ENCODE measurements at regions not wholly inside any gene's neighbourhood (a gene's known extent, or its start where the extent isn't known, plus 50 kb on each side); places are given as distances from the start of the nearest gene placed in this dataset.

GRCh38 chr18:64872710-64873458 is 724.0 kb upstream of the LINC00305 start:
- DNase-seq (ENCODE audit: low read depth), result no peak

DNA sequence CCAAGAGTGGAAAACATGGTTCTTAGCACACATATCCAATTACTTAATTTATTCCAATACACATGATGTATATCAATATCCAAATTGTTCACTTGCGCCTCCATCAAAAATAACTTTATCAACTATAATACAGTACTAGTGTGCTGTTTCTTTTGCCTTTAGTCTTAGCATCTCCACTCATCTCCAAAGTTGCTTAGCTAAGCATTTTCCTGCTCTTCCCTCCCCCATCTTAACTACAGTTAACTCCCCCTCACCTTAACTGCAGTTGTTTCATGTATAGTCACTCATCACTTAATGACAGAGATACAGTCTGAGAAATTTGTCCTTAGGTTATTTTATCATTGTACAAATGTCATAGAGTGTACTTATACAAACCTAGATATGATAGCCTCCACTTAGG is 705.2 kb upstream of the LINC00305 start:
- DNase-seq (ENCODE audit: low read depth), result no peak

GRCh38 chr18:64852281-64852680 is 703.4 kb upstream of the LINC00305 start:
- no peak for DNase-seq (ENCODE audit: low read depth)

DNA sequence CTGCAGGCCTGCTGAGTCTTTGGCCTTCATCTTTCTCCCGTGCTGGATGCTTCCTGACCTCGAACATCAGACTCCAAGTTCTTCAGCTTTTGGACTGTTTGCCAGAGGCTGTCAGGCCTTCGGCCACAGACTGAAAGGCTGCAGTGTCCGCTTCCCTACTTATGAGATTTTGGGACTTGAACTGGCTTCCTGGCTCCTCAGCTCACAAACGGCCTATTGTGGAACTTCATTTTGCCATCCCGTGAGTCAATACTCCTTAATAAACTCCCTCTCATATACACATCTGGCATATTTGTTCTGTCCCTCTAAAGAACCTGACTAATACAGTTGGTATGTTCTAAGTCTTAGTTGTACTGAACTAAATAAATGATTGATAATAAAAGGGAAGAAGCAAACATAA is 702.8 kb upstream of the LINC00305 start:
- DNase-seq (ENCODE audit: low read depth), result peak; percentile 81

- DNase-seq (ENCODE audit: low read depth), result no peak
Observed at GRCh38 chr18:64850791-64851190, 701.9 kb upstream of the LINC00305 start.

GRCh38 chr18:64840911-64841701 is 692.2 kb upstream of the LINC00305 start:
- DNase-seq (ENCODE audit: low read depth), result no peak

DNA sequence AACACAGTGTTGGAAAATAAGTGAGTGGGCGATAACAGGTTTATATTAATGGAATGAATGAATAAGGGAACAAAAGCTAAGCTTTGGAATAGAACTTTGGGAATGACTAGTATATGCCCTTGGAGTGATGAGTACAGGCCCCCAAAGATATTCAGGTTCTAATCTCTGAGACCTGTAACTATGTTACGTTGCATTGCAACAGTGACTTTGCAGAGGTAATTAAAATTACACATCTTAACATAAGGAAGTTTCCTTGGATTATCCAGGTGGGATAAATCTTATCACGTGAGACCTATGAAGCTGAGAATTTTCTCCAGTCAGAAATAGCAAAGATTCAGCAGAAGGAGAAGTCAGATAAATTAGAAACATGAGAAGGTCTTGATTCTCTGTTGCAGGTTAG is 661.5 kb upstream of the LINC00305 start:
- no peak for DNase-seq (ENCODE audit: low read depth)

DNA sequence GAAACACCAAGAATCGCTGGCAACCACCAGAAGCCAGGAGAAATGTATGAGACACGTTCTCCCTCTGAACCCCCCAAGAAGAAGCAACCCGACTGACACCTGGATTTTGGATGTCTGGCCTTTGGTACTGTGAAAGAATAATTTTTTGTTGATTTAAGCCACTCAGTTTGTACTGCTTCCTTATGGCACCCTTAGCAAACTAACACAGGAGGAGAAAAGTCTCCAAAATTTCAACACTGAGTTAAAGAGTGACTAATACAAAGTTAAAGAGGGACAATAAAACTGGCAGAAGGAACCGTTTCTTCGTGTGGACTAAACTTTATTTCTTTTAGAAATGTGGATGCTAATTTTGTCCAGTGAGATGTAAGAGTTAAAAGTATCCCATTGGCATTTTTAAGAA is 660.9 kb upstream of the LINC00305 start:
- no peak for DNase-seq (ENCODE audit: low read depth)

DNA sequence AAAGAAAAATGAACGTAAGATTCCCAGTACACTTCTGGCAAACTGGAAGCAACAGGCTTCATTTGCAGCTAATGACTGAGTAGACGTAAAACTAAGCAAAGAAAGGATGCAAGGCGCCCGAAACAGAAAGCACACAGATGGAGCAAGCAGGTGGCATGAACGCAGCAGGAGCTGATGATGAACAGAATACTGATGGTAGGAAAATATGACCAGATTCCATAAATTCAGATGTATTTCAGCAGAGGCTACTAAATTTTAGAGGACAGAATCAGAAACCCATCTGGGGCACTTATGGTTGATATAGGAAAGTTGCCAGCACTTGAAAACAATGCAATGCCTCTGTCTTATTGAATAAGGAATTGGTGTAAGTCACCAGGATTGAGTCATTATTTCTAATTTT is 658.7 kb upstream of the LINC00305 start:
- peak; percentile 15 for DNase-seq (ENCODE audit: low read depth)

DNA sequence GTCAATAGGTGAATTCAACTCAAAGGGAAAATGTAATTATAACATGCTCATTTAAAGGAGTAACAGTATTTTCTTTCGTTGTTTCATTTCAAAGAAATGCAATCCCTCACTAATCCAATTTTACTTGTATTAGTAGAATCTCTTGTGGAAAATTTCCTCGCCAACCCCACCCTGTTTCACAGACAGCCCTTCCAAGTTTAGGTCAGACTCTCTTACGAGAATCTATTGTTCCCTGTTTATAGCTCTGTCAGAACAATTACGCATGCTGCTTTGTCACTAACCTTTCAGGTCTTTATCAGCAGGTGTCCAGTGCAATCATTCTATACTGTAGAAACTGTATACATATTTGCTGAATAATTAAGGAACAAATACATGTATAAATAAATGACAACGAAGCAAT is 657.8 kb upstream of the LINC00305 start:
- DNase-seq (ENCODE audit: low read depth), result no peak

DNA sequence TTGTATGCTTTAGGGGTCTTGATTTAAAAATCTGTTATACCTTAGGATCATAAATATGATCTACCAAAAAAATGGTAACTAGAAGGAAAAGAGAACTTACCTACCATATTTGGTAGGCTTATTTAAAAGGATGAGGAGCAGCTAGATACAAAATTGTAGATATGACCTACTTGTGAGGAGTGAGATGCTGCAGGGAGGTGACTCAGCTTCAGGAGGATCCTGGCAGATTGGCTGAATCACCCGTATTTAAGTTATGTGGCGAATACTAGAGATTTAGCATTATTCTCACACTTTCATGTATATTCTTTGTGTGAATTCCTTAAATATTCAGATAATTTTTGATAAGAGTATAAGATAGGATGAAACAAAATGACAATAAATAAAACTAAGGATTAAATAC is 657.3 kb upstream of the LINC00305 start:
- peak; percentile 32 for DNase-seq (ENCODE audit: low read depth)

- no peak for DNase-seq (ENCODE audit: low read depth)
Observed at GRCh38 chr18:64803471-64803870, 654.6 kb upstream of the LINC00305 start.

GRCh38 chr18:64800151-64800550 is 651.3 kb upstream of the LINC00305 start:
- no peak for DNase-seq (ENCODE audit: low read depth)

GRCh38 chr18:64799376-64799775 is 650.5 kb upstream of the LINC00305 start:
- peak; percentile 49 for DNase-seq (ENCODE audit: low read depth)

GRCh38 chr18:64791236-64791635 is 642.3 kb upstream of the LINC00305 start:
- DNase-seq (ENCODE audit: low read depth), result peak; percentile 10

DNA sequence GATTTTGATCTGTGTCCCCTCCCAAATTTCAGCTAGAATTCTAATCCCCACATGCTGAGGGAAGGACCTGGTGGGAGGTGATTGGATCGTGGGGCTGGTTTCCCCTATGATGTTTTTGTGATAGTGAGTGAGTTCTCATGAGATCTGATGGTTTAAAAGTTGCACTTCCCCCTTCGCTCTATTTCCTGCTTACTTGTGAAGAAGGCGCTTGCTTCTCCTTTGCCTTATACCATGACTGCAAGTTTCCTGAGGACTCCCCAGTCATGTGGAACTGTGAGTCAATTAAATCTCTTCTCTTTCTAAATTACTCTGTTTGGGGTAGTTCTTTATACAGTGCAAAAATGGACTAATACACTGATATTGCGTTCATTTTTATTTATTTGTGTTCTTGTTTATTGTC is 636.8 kb upstream of the LINC00305 start:
- no peak for DNase-seq (ENCODE audit: low read depth)

GRCh38 chr18:64777556-64777955 is 628.7 kb upstream of the LINC00305 start:
- DNase-seq (ENCODE audit: low read depth), result peak; percentile 14

GRCh38 chr18:64765908-64766307 is 617.0 kb upstream of the LINC00305 start:
- DNase-seq (ENCODE audit: low read depth), result peak; percentile 5

GRCh38 chr18:64752707-64753106 is 603.8 kb upstream of the LINC00305 start:
- DNase-seq (ENCODE audit: low read depth), result no peak

GRCh38 chr18:64749884-64750283 is 601.0 kb upstream of the LINC00305 start:
- no peak for DNase-seq (ENCODE audit: low read depth)

DNA sequence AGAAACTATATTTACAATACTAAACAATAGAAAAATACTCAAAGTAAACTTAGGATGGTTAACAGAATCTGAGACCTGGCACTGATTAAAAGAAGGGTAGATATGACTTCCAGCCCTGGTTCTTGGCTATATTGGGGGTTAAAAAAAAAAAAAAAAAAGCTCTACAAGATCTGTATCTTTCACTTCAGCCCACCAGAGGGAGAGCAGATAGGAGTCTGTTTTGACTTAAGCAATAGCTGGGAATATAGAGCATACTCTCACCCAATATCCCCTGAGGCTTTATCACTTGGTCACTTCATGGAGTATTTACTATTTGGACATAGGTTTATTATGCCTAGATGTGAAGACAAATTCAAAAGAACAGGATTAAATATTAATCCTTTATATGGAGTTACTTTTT is 598.9 kb upstream of the LINC00305 start:
- no peak for DNase-seq (ENCODE audit: low read depth)

- DNase-seq (ENCODE audit: low read depth), result no peak
Observed at GRCh38 chr18:64742898-64743297, 594.0 kb upstream of the LINC00305 start.

DNA sequence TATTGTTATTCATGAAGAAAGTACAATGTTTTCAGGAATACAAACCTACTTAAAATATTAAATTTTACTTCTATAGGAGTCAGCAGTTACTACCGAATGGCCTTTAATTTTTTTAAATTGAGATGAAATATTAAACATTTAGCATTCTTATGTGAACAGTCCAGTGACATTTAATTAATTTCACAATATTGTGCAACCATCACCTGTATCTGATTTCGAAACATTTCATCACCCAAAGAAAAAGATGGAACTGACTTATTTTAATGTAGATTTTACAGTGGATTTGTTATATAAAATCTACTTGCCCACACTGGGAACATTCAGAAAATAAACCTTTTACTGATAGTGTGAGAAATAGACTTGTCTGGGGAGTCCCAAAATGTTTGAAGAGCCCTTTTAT is 585.2 kb upstream of the LINC00305 start:
- no peak for DNase-seq (ENCODE audit: low read depth)

Data from HT1080 (cell line).